DND-41 (cell line): ENCODE measurements at regions not wholly inside any gene's neighbourhood (a gene's known extent, or its start where the extent isn't known, plus 50 kb on each side); places are given as distances from the start of the nearest gene placed in this dataset.

Experiments used
- CTCF ChIP-seq: IDR thresholded peaks from 2 replicates; pipeline ENCODE4 v1.5.1; 2012; ENCODE audit warnings: borderline replicate concordance, low read length, moderate library complexity, mild to moderate bottlenecking; ENCODE audit not compliant: poor library complexity, severe bottlenecking; ENCODE audit errors: extremely low read depth
- EZH2 ChIP-seq: IDR thresholded peaks from 3 replicates; pipeline ENCODE4 v1.6.1; 2012; ENCODE audit warnings: borderline replicate concordance, low read depth, mild to moderate bottlenecking, moderate library complexity, low read length, inconsistent platforms; ENCODE audit not compliant: severe bottlenecking

DNA sequence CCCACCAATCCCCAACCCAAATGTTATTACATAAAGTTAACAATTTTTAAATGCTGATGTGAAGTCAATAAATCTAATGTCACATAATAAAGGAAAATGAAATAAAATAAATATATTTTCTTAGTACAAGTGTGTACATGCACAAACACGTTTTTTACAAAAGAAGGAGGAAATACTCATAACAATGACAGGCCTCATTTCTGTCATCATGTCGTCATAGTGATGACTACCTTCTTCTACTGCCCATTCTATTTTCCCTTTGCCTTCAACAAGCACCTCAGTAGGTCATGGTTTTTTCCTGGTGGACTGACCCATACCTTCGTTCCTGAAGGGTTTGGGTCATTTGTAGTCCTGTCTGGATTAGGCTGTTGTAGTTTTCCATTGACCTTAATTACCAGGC, 185.3 kb upstream of the IPO5 start:
- TF ChIP-seq CTCF (no peak), EZH2 (no peak)
